IMR-90 (cell line): ENCODE measurements at regions not wholly inside any gene's neighbourhood (a gene's known extent, or its start where the extent isn't known, plus 50 kb on each side); places are given as distances from the start of the nearest gene placed in this dataset.

Experiments
- ATAC-seq: fragments of 200-7000 bp; cut with Tn5 transposase; 2 replicates; pipeline ENCODE4 v1.9.1; 2020; ENCODE audit warnings: low read depth, mild to moderate bottlenecking, moderate library complexity
- BruUV-seq: library from RNA; stranded (reverse); fragments of 400-500 nt; replicated peaks from 2 replicates; lab custom pipeline; 2021; lab: Mats Ljungman, UMichigan
- CTCF ChIA-PET: fragments of 300-600 bp; formaldehyde crosslinking; extraction: SDS; loops from one replicate; lab custom pipeline; 2021; ENCODE audit warnings: antibody characterized with exemption; lab: Yijun Ruan, JAX
- POLR2A ChIA-PET: fragments of 300-600 bp; sonication (Branson Sonifier 250); formaldehyde crosslinking; loops from one replicate; lab custom pipeline; 2022; ENCODE audit warnings: antibody characterized with exemption; ENCODE audit not compliant: unreplicated experiment; lab: Charles Lee
- DNase-seq: peaks from one replicate; pipeline ENCODE4 v3.0.0; 2013
- H2AFZ ChIP-seq: replicated peaks from 2 replicates; pipeline ENCODE3; 2013; ENCODE audit warnings: low read length, mild to moderate bottlenecking; ENCODE audit not compliant: poor library complexity
- H2AK5ac ChIP-seq: 2 replicates; pipeline ENCODE4 v1.6.1; 2013; ENCODE audit warnings: low read depth, low read length, inconsistent platforms
- H2AK9ac ChIP-seq: replicated peaks from 2 replicates; pipeline ENCODE3; 2013; ENCODE audit warnings: mild to moderate bottlenecking, low read depth, low read length, moderate library complexity; ENCODE audit not compliant: poor library complexity
- H2BK120ac ChIP-seq: 2 replicates; pipeline ENCODE4 v1.6.1; 2013; ENCODE audit warnings: low read depth, low read length, inconsistent platforms
- H2BK15ac ChIP-seq: 3 replicates; pipeline ENCODE4 v1.6.1; 2013; ENCODE audit warnings: low read depth, low read length, inconsistent platforms
- H2BK20ac ChIP-seq: 2 replicates; pipeline ENCODE4 v1.6.1; 2013; ENCODE audit warnings: low read depth, mild to moderate bottlenecking, inconsistent platforms, low read length, moderate library complexity
- H2BK5ac ChIP-seq: 2 replicates; pipeline ENCODE4 v1.6.1; 2013; ENCODE audit warnings: mild to moderate bottlenecking, low read depth, low read length, inconsistent platforms; ENCODE audit not compliant: poor library complexity, severe bottlenecking
- H3K14ac ChIP-seq: replicated peaks from 2 replicates; pipeline ENCODE4 v1.6.1; 2013; ENCODE audit warnings: low read depth, low read length, inconsistent platforms
- H3K18ac ChIP-seq: 2 replicates; pipeline ENCODE4 v1.6.1; 2013; ENCODE audit warnings: low read depth, low read length, control low read depth
- H3K23ac ChIP-seq: 2 replicates; pipeline ENCODE4 v1.6.1; 2013; ENCODE audit warnings: low read depth, low read length, inconsistent platforms
- H3K27ac ChIP-seq: 2 replicates; pipeline ENCODE4 v1.5.1; 2013; ENCODE audit warnings: mild to moderate bottlenecking, control low read depth, low read length; ENCODE audit not compliant: insufficient read depth
- H3K27me3 ChIP-seq: 2 replicates; pipeline ENCODE4 v1.6.1; 2013; ENCODE audit warnings: low read length; ENCODE audit not compliant: control insufficient read depth, insufficient read depth
- H3K36me3 ChIP-seq: 2 replicates; pipeline ENCODE4 v1.6.1; 2013; ENCODE audit warnings: low read length, mixed read lengths; ENCODE audit not compliant: control insufficient read depth, insufficient read depth
- H3K4ac ChIP-seq: 2 replicates; pipeline ENCODE4 v1.6.1; 2013; ENCODE audit warnings: low read depth, low read length, inconsistent platforms
- H3K4me1 ChIP-seq: 2 replicates; pipeline ENCODE4 v1.6.1; 2013; ENCODE audit warnings: low read length, mixed read lengths; ENCODE audit not compliant: control insufficient read depth, insufficient read depth
- H3K4me2 ChIP-seq: 2 replicates; pipeline ENCODE4 v1.6.1; 2013; ENCODE audit warnings: low read depth, mild to moderate bottlenecking, control low read depth, low read length, moderate library complexity
- H3K4me3 ChIP-seq: 2 replicates; pipeline ENCODE4 v1.5.1; 2013; ENCODE audit warnings: low read depth, mild to moderate bottlenecking, control low read depth, low read length, moderate library complexity; ENCODE audit not compliant: insufficient read depth
- H3K56ac ChIP-seq: 2 replicates; pipeline ENCODE4 v1.6.1; 2013; ENCODE audit warnings: low read length, inconsistent platforms; ENCODE audit not compliant: insufficient read depth; ENCODE audit errors: extremely low read depth
- H3K79me1 ChIP-seq, 2 experiments: 2 replicates each; pipeline ENCODE4 v1.6.1; 2013; ENCODE audit warnings: low read length in 2 of 2, inconsistent platforms in 1 of 2, low read depth in 1 of 2
- H3K9ac ChIP-seq: 2 replicates; pipeline ENCODE4 v1.6.1; 2013; ENCODE audit warnings: low read depth, low read length, control low read depth
- H3K9me1 ChIP-seq: 2 replicates; pipeline ENCODE4 v1.6.1; 2013; ENCODE audit warnings: low read length, inconsistent platforms; ENCODE audit not compliant: insufficient read depth
- H3K9me3 ChIP-seq: 2 replicates; pipeline ENCODE4 v1.6.1; 2013; ENCODE audit warnings: low read length; ENCODE audit not compliant: control insufficient read depth, insufficient read depth
- H4K20me1 ChIP-seq: 2 replicates; pipeline ENCODE4 v1.6.1; 2013; ENCODE audit warnings: low read length, inconsistent platforms; ENCODE audit not compliant: insufficient read depth
- H4K5ac ChIP-seq: 2 replicates; pipeline ENCODE4 v1.6.1; 2013; ENCODE audit warnings: mild to moderate bottlenecking, low read depth, low read length, control low read depth
- H4K8ac ChIP-seq, 2 experiments: 2 replicates each; pipeline ENCODE4 v1.6.1; 2013; ENCODE audit warnings: low read depth in 2 of 2, low read length in 2 of 2, control low read depth in 1 of 2, inconsistent platforms in 1 of 2
- H4K91ac ChIP-seq: 2 replicates; pipeline ENCODE4 v1.6.1; 2013; ENCODE audit warnings: low read depth, low read length, inconsistent platforms; ENCODE audit not compliant: insufficient read depth
- MAFK ChIP-seq: IDR thresholded peaks from 2 replicates; pipeline ENCODE4 v1.6.1; 2012; ENCODE audit warnings: low read depth, low read length, improper control_type of control experiment
- NFE2L2 ChIP-seq: fragments of 150-350 bp; IDR thresholded peaks from 2 replicates; pipeline ENCODE4 v1.6.1; 2016; ENCODE audit warnings: low read depth, mild to moderate bottlenecking, low read length
- POLR2A ChIP-seq: IDR thresholded peaks from 2 replicates; pipeline ENCODE4 v1.6.1; 2012; ENCODE audit warnings: mild to moderate bottlenecking, low read depth, low read length
- RAD21 ChIP-seq: IDR thresholded peaks from 2 replicates; pipeline ENCODE4 v1.6.1; 2012; ENCODE audit warnings: low read length, improper control_type of control experiment
- RCOR1 ChIP-seq: IDR thresholded peaks from 2 replicates; pipeline ENCODE4 v1.6.1; 2012; ENCODE audit warnings: mild to moderate bottlenecking, low read length, improper control_type of control experiment; ENCODE audit not compliant: insufficient replicate concordance
- SMC3 ChIP-seq: fragments of 150-350 bp; IDR thresholded peaks from 2 replicates; pipeline ENCODE4 v1.6.1; 2016; ENCODE audit warnings: low read depth, mild to moderate bottlenecking, antibody characterized with exemption, low read length, moderate library complexity
- WGBS, 2 experiments: methylation state at CpG; one replicate each; pipeline versions ENCODE4 v1.1.5 to v1.1.7; 2013; ENCODE audit warnings: missing lambda C conversion rate in 2 of 2; ENCODE audit not compliant: insufficient read length in 1 of 2; ENCODE audit errors: extremely low coverage in 2 of 2; 5-methylcytosine and 5-hydroxymethylcytosine counted together
- dilution Hi-C: fragments of 300-500 bp; cut with HindIII; formaldehyde crosslinking; loops from one replicate; pipeline ENCODE4 v1.14.3; 2018; ENCODE audit warnings: low sequenced_read_pairs; ENCODE audit not compliant: unreplicated experiment
- in situ Hi-C: fragments of 300-500 bp; cut with MboI; formaldehyde crosslinking; loops from 3 replicates; pipeline ENCODE4 v1.14.3; 2019; ENCODE audit warnings: low sequenced_read_pairs, inconsistent platforms, mixed read lengths
- intact Hi-C: fragments of 100-400 bp; cut with micrococcal nuclease; formaldehyde crosslinking; loops from 2 replicates; pipeline ENCODE4 v1.10.0; 2022

- in situ Hi-C loops (no loop called here), intact Hi-C loops (no loop called here), dilution Hi-C loops (no loop called here)
- Histone ChIP-seq H3K9ac (no peak overlapping the region), H4K20me1 (no peaks in the 10 kb centered on the region), H3K9me3 (no peaks in the 10 kb centered on the region; the same call in 1 of the 2 replicates), H2BK120ac (no peak overlapping the region), H3K4ac (no peak overlapping the region), H3K9me1 (no peaks in the 10 kb centered on the region), H2AK9ac (no peak overlapping the region), H2BK15ac (no peak overlapping the region), H3K4me2 (no peak overlapping the region), H3K18ac (no peak overlapping the region), H2BK5ac (no peak overlapping the region), H4K8ac (no peak overlapping the region), H3K14ac (no peak overlapping the region), H3K56ac (no peak overlapping the region), H3K27ac (no peak overlapping the region), H3K23ac (no peak overlapping the region), H2BK20ac (no peak overlapping the region), H2AK5ac (no peak overlapping the region), H3K27me3 (no peaks in the 10 kb centered on the region), H3K79me1 (no peaks in the 10 kb centered on the region), H4K5ac (no peak overlapping the region), H3K4me1 (no peaks in the 10 kb centered on the region), H4K91ac (no peak overlapping the region), H2AFZ (no peak overlapping the region), H3K4me3 (no peak overlapping the region), H3K36me3 (no peaks in the 10 kb centered on the region)
- BruUV-seq: no TSS peak
- ChIA-PET CTCF (no interaction called here), POLR2A (no interaction called here)
- ATAC-seq (no peak), DNase-seq (no peak)
- WGBS, 2 experiments: 17% methylated on average over 1 of the region's 4 CpGs; no CpG with 5 or more reads in 1 of the 2 experiments
- TF ChIP-seq RAD21 (no peak), NFE2L2 (no peak), SMC3 (no peak), RCOR1 (no peak), MAFK (no peak), POLR2A (no peak)
Measured at GRCh38 chr2:147450661-147451510, 393.9 kb upstream of the ACVR2A start.
